K562 (cell line): ENCODE measurements at regions not wholly inside any gene's neighbourhood (a gene's known extent, or its start where the extent isn't known, plus 50 kb on each side); places are given as distances from the start of the nearest gene placed in this dataset.

Source experiments
- ATAC-seq: fragments of 200-7000 bp; cut with Tn5 transposase; 3 replicates; pipeline ENCODE4 v1.9.1; 2020; ENCODE audit warnings: moderate library complexity
- BruUV-seq: library from RNA; stranded (reverse); fragments of 400-500 nt; replicated peaks from 2 replicates; lab custom pipeline; 2021; lab: Mats Ljungman, UMichigan
- CTCF ChIA-PET: fragments of 300-600 bp; formaldehyde crosslinking; extraction: SDS; loops from one replicate; lab custom pipeline; 2021; ENCODE audit warnings: low intra/inter-chr PET ratio; lab: Yijun Ruan, JAX
- POLR2A ChIA-PET: fragments of 300-600, 350-650 bp; sonication (Branson Sonifier 250); formaldehyde crosslinking; extraction: SDS; loops from one replicate; lab custom pipeline; 2021; ENCODE audit warnings: antibody characterized with exemption, inconsistent platforms; lab: Yijun Ruan, JAX
- DNase-seq, 4 experiments: peaks; one replicate each; pipeline versions ENCODE4 v3.0.0 to v3.0.0-alpha.2; 2011 to 2018; ENCODE audit warnings: low spot score in 3 of 4, mixed read lengths in 3 of 4; ENCODE audit errors: extremely low read depth in 1 of 4
- FAIRE-seq: peaks from 2 replicates; lab custom pipeline; 2011; peaks lifted over from hg19 to GRCh38; lab: Jason Lieb, UNC
- H2AFZ ChIP-seq: 2 replicates; pipeline ENCODE4 v1.6.0; 2011; ENCODE audit warnings: low read depth, low read length, control low read depth, inconsistent platforms
- H3K27ac ChIP-seq: fragments of 200-600 bp; 3 replicates; pipeline ENCODE4 v1.8.0; 2011; ENCODE audit warnings: low read depth, mild to moderate bottlenecking, control low read depth, inconsistent platforms, low read length, moderate library complexity, mixed read lengths; ENCODE audit errors: extremely low read depth
- H3K27me3 ChIP-seq, 2 experiments: fragments of 300-600 bp in 1 of 2; 2 replicates in 1 of 2; 3 replicates in 1 of 2; pipeline versions ENCODE4 v1.6.0 to v1.8.0; 2011; ENCODE audit warnings: inconsistent platforms in 2 of 2, low read length in 2 of 2, mild to moderate bottlenecking in 1 of 2, mixed read lengths in 1 of 2, moderate library complexity in 1 of 2; ENCODE audit not compliant: control insufficient read depth in 2 of 2, insufficient read depth in 2 of 2
- H3K36me3 ChIP-seq: fragments of 300-600 bp; 3 replicates; pipeline ENCODE4 v1.8.0; 2011; ENCODE audit warnings: mild to moderate bottlenecking, low read length, inconsistent platforms; ENCODE audit not compliant: control insufficient read depth, insufficient read depth
- H3K4me1 ChIP-seq, 2 experiments: fragments of 200-600 bp in 1 of 2; replicated peaks in 1 of 2; 2 replicates in 1 of 2; 3 replicates in 1 of 2; pipeline versions ENCODE4 v1.5.1 to v1.8.0; 2011; ENCODE audit warnings: inconsistent platforms in 2 of 2, low read length in 2 of 2, mild to moderate bottlenecking in 1 of 2, mixed read lengths in 1 of 2, moderate library complexity in 1 of 2; ENCODE audit not compliant: control insufficient read depth in 2 of 2, insufficient read depth in 2 of 2
- H3K4me2 ChIP-seq: 2 replicates; pipeline ENCODE4 v1.6.1; 2011; ENCODE audit warnings: low read length, control low read depth, inconsistent platforms, mixed read lengths; ENCODE audit not compliant: insufficient read depth
- H3K4me3 ChIP-seq: fragments of 200-600 bp; sonication (generic), shearing (Covaris generic); 2 replicates; pipeline ENCODE4 v1.5.1; 2016; ENCODE audit warnings: control low read depth, inconsistent platforms
- H3K79me2 ChIP-seq: fragments of 200-600 bp; 3 replicates; pipeline ENCODE4 v1.8.0; 2011; ENCODE audit warnings: low read length, inconsistent platforms; ENCODE audit not compliant: control insufficient read depth, insufficient read depth
- H3K9ac ChIP-seq, 2 experiments: 2 replicates each; pipeline versions ENCODE4 v1.6.0 to v1.6.1; 2011; ENCODE audit warnings: low read depth in 2 of 2, low read length in 2 of 2, control low read depth in 1 of 2, inconsistent platforms in 1 of 2, mild to moderate bottlenecking in 1 of 2, mixed read lengths in 1 of 2; ENCODE audit not compliant: insufficient read depth in 1 of 2
- H3K9me1 ChIP-seq: one replicate; pipeline ENCODE4 v1.6.0; 2011; ENCODE audit warnings: inconsistent platforms, mild to moderate bottlenecking, low read length, moderate library complexity; ENCODE audit not compliant: control insufficient read depth, insufficient read depth
- H3K9me3 ChIP-seq: replicated peaks from 2 replicates; pipeline ENCODE4 v1.5.1; 2011; ENCODE audit warnings: low read depth, low read length, inconsistent platforms; ENCODE audit not compliant: control insufficient read depth, insufficient read depth
- H4K20me1 ChIP-seq: replicated peaks from 2 replicates; pipeline ENCODE4 v1.6.1; 2011; ENCODE audit warnings: low read length, inconsistent platforms, mixed read lengths; ENCODE audit not compliant: control insufficient read depth, insufficient read depth
- ARID2 ChIP-seq: fragments of 450-650 bp; IDR thresholded peaks from 2 replicates; pipeline ENCODE4 v1.6.1; 2017; ENCODE audit warnings: antibody characterized with exemption, mild to moderate bottlenecking
- ELF2 ChIP-seq: fragments of 250-450 bp; sonication (Bioruptor Pico); IDR thresholded peaks from 2 replicates; pipeline ENCODE4 v1.5.0; 2021; ENCODE audit warnings: mild to moderate bottlenecking
- EZH2 ChIP-seq: IDR thresholded peaks from 2 replicates; pipeline ENCODE4 v1.6.1; 2012; ENCODE audit warnings: low read depth, mild to moderate bottlenecking, inconsistent platforms, low read length, borderline replicate concordance
- MED1 ChIP-seq: sonication (generic); formaldehyde crosslinking; IDR thresholded peaks from 2 replicates; pipeline ENCODE4 v1.8.1; 2023; ENCODE audit warnings: missing genetic modification reagents, borderline replicate concordance
- NCOR1 ChIP-seq: fragments of 450-650 bp; IDR thresholded peaks from 2 replicates; pipeline ENCODE4 v1.6.1; 2016; ENCODE audit warnings: mild to moderate bottlenecking, moderate library complexity
- RBM25 ChIP-seq: fragments of 200-400 bp; formaldehyde crosslinking; IDR thresholded peaks from 2 replicates; pipeline ENCODE4 v1.6.1; 2018; ENCODE audit warnings: low read length, low read depth, moderate library complexity; ENCODE audit not compliant: severe bottlenecking
- SNAPC5 ChIP-seq: fragments of 250-450 bp; sonication (Bioruptor Pico); IDR thresholded peaks from 2 replicates; pipeline ENCODE4 v1.8.0; 2021; ENCODE audit warnings: moderate library complexity, mild to moderate bottlenecking, inconsistent platforms
- ZBTB8A ChIP-seq: fragments of 450-650 bp; IDR thresholded peaks from 2 replicates; pipeline ENCODE4 v1.6.1; 2018; ENCODE audit warnings: mild to moderate bottlenecking, moderate library complexity; ENCODE audit not compliant: partially characterized antibody
- WGBS: fragments of 100-300 bp; shearing (Covaris generic); methylation state at CpG from one replicate; pipeline ENCODE4 v1.1.6; 2016; ENCODE audit warnings: low coverage, mixed read lengths; ENCODE audit not compliant: insufficient coverage; ENCODE audit errors: missing lambda C conversion rate; 5-methylcytosine and 5-hydroxymethylcytosine counted together
- in situ Hi-C: fragments of 300-500 bp; cut with MboI; formaldehyde crosslinking; loops from 4 replicates; pipeline ENCODE4 v1.15.0; 2018; ENCODE audit warnings: inconsistent platforms, mixed read lengths
- intact Hi-C: fragments of 100-400 bp; cut with micrococcal nuclease; formaldehyde crosslinking; loops from 2 replicates; pipeline ENCODE4 v1.14.2; 2022

GRCh38 chr9:108466304-108466703 lies 389.5 kb downstream of the ACTL7B start:
- H3K9me3 ChIP-seq = no peaks in the 10 kb centered on the region
- FAIRE-seq (no peak), ATAC-seq (no peak), DNase-seq (no peak)
- H3K4me1 ChIP-seq = 0 out of 5 replicates have a peak, but pooled peaks cover 0 to 2% of the 10 kb centered on the region in 2 experiments
- H3K79me2 ChIP-seq = no peaks in the 10 kb centered on the region
- CTCF ChIA-PET = no interaction called here
- H2AFZ ChIP-seq = no peak overlapping the region
- in situ Hi-C loops (no loop called here), intact Hi-C loops (no loop called here)
- no peaks in the 10 kb centered on the region for H4K20me1 ChIP-seq
- no peaks in the 10 kb centered on the region for H3K27me3 ChIP-seq
- no TSS peak for BruUV-seq
- no peaks in the 10 kb centered on the region for H3K9me1 ChIP-seq
- H3K9ac ChIP-seq = no peak overlapping the region
- 0% methylated on average over 2 of the region's 2 CpGs for WGBS
- TF ChIP-seq RBM25 = peak; percentile 58
- no peak for TF ChIP-seq ARID2
- no peak overlapping the region for H3K27ac ChIP-seq
- H3K4me3 ChIP-seq = no peak overlapping the region
- no peaks in the 10 kb centered on the region for H3K36me3 ChIP-seq
- H3K4me2 ChIP-seq = no peak overlapping the region
- POLR2A ChIA-PET = no interaction called here

- ChIA-PET POLR2A (no interaction called here), CTCF (no interaction called here)
- intact Hi-C loops = no loop called here
- DNase-seq (no peak), ATAC-seq (no peak), FAIRE-seq (no peak)
- no peak overlapping the region for H2AFZ ChIP-seq
- H3K27ac ChIP-seq = no peak overlapping the region
- in situ Hi-C loops = no loop called here
- no peak overlapping the region for H3K4me3 ChIP-seq
- H3K79me2 ChIP-seq = no peaks in the 10 kb centered on the region
- 0% methylated on average over 3 of the region's 3 CpGs for WGBS
- no peaks in the 10 kb centered on the region for H3K9me1 ChIP-seq
- H4K20me1 ChIP-seq = no peaks in the 10 kb centered on the region
- no peaks in the 10 kb centered on the region for H3K27me3 ChIP-seq
- no peak overlapping the region for H3K9ac ChIP-seq
- H3K4me2 ChIP-seq = no peak overlapping the region
- H3K9me3 ChIP-seq = no peaks in the 10 kb centered on the region
- no peaks in the 10 kb centered on the region for H3K36me3 ChIP-seq
- H3K4me1 ChIP-seq = 0 out of 5 replicates have a peak, but pooled peaks cover 0 to 2% of the 10 kb centered on the region in 2 experiments
- BruUV-seq = no TSS peak
- TF ChIP-seq EZH2 (no peak), NCOR1 (no peak), ZBTB8A (no peak), SNAPC5 (no peak), MED1 (no peak), ELF2 (CRISPR knock-in tag) (no peak)
Observed at GRCh38 chr9:108463932-108464606, 391.7 kb downstream of the ACTL7B start.
